Activated T-cell treated with anti-CD3 and anti-CD28 coated beads, Interleukin-2, amount 50 U/mL, for 24 hours (primary cell): ENCODE measurements at regions not wholly inside any gene's neighbourhood (a gene's known extent, or its start where the extent isn't known, plus 50 kb on each side); places are given as distances from the start of the nearest gene placed in this dataset.

Experiments
- DNase-seq: peaks from one replicate; pipeline ENCODE4 v3.0.0-alpha.2; 2020
- H3K27ac Mint-ChIP-seq: 2 replicates; pipeline ENCODE4 v1.8.0; 2020; ENCODE audit warnings: mild to moderate bottlenecking, mixed read lengths
- H3K27me3 Mint-ChIP-seq: 2 replicates; pipeline ENCODE4 v1.8.0; 2020; ENCODE audit warnings: mixed read lengths
- H3K36me3 Mint-ChIP-seq: 2 replicates; pipeline ENCODE4 v1.8.0; 2020; ENCODE audit warnings: low read depth, mixed read lengths
- H3K4me1 Mint-ChIP-seq: 2 replicates; pipeline ENCODE4 v1.8.0; 2020; ENCODE audit warnings: low read depth, mixed read lengths
- H3K4me3 Mint-ChIP-seq: 2 replicates; pipeline ENCODE4 v1.8.0; 2020; ENCODE audit warnings: mild to moderate bottlenecking, moderate library complexity, mixed read lengths
- H3K9me3 Mint-ChIP-seq: 2 replicates; pipeline ENCODE4 v1.8.0; 2020; ENCODE audit warnings: mixed read lengths

GRCh38 chr4:112979881-112980421 is 69.5 kb upstream of the ANK2 start:
- Mint-ChIP-seq H3K27ac (no peak overlapping the region), H3K36me3 (no peaks in the 10 kb centered on the region), H3K4me3 (no peak overlapping the region), H3K9me3 (no peaks in the 10 kb centered on the region), H3K4me1 (no peaks in the 10 kb centered on the region), H3K27me3 (no peaks in the 10 kb centered on the region)
- no peak for DNase-seq

GRCh38 chr4:112982680-112983079 is 66.8 kb upstream of the ANK2 start:
- Mint-ChIP-seq H3K4me1 (no peaks in the 10 kb centered on the region), H3K27me3 (no peaks in the 10 kb centered on the region), H3K9me3 (no peaks in the 10 kb centered on the region), H3K27ac (no peak overlapping the region), H3K36me3 (no peaks in the 10 kb centered on the region), H3K4me3 (no peak overlapping the region)
- DNase-seq = no peak

GRCh38 chr4:112994732-112995464 is 54.6 kb upstream of the ANK2 start:
- Mint-ChIP-seq H3K4me3 (no peak overlapping the region), H3K4me1 (no peaks in the 10 kb centered on the region), H3K27me3 (peaks cover 3% of the 10 kb centered on the region), H3K9me3 (peaks cover 4% of the 10 kb centered on the region), H3K36me3 (no peaks in the 10 kb centered on the region), H3K27ac (no peak overlapping the region)
- DNase-seq = no peak
